ENCODE measurements at regions not wholly inside any gene's neighbourhood (a gene's known extent, or its start where the extent isn't known, plus 50 kb on each side); places are given as distances from the start of the nearest gene placed in this dataset.
"Not testable (repeated sequence)": the region's sequence is repeated elsewhere in the genome, so short reads cannot be mapped to it uniquely, and the experiment has no call there.

- 91% methylated on average over 2 of the region's 2 CpGs for WGBS
These were observed 81.6 kb downstream of the P2RY10 start for GRCh38 chrX:79026742-79027141.

DNA sequence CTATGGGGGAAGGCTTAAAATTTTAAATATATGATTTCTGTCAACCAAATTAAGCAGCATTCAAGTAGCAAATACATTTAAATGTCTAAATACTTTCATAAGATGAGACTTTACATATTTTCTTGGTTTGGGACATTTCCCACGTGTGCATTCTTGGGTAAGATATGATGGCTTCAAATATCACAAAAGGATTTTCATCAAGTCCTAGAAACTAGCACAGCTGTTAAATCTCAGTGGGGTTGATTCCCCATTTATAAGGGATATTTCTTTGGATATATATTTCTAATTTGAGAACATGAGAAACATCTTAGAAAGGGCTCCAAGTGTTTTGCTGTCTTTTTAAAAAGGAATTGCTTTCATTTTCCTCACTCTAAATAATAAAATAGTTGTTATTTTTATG, 90.2 kb downstream of the P2RY10 start:
- H3K36me3 ChIP-seq (ENCODE audit: insufficient read depth): no peaks in the 10 kb centered on the region
- H3K4me3 ChIP-seq (ENCODE audit: low read depth, low read length): no peak overlapping the region
- H3K4me1 ChIP-seq (ENCODE audit: insufficient read depth): no peaks in the 10 kb centered on the region
- no peak for DNase-seq (ENCODE audit: extremely low spot score)
- WGBS: 21% methylated on average over 1 of the region's 1 CpG
- H3K27ac ChIP-seq (ENCODE audit: low read depth): no peak overlapping the region

More at GRCh38 chrX:79026742-79027141, 81.6 kb downstream of the P2RY10 start:
- not testable (repeated sequence) for H3K36me3 ChIP-seq (ENCODE audit: insufficient read depth); H3K27ac ChIP-seq (ENCODE audit: low read depth); DNase-seq (ENCODE audit: extremely low spot score); H3K4me1 ChIP-seq (ENCODE audit: insufficient read depth); H3K4me3 ChIP-seq (ENCODE audit: low read depth, low read length)

- Histone ChIP-seq H3K4me1 (ENCODE audit: insufficient read depth) (no peaks in the 10 kb centered on the region), H3K27ac (ENCODE audit: low read depth) (no peak overlapping the region), H3K36me3 (ENCODE audit: insufficient read depth) (no peaks in the 10 kb centered on the region), H3K4me3 (ENCODE audit: low read depth, low read length) (no peak overlapping the region)
- DNase-seq (ENCODE audit: extremely low spot score): no peak
- whole genome bisulfite sequencing: 32% methylated on average over 4 of the region's 4 CpGs
These were observed 91.1 kb downstream of the P2RY10 start for GRCh38 chrX:79036157-79036880.

DNA sequence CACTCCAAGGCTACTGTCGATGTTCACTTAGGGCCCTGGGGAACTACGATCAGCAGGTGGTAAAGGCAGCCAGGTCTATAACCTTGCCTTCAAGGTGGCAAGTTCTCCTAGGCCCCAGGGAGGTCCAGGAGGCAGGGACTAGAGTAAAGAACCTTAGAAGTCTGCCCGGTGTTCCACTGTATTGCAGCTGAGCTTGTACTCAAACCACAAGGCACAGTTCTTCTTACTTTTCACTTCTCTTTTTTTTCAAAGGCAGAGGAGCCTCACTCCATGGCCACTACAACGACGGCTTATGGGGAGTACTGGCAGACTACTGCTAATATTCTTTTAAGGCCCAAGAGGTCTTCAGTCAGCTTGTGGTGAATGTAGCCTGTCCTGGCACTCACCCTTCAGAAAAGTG, 78.8 kb upstream of the GPR174 start:
- H3K4me1 ChIP-seq (ENCODE audit: insufficient read depth): no peaks in the 10 kb centered on the region
- 84% methylated on average over 5 of the region's 5 CpGs for WGBS
- H3K36me3 ChIP-seq (ENCODE audit: insufficient read depth): no peaks in the 10 kb centered on the region
- H3K4me3 ChIP-seq (ENCODE audit: low read depth, low read length): no peak overlapping the region
- no peak for DNase-seq (ENCODE audit: extremely low spot score)
- H3K27ac ChIP-seq (ENCODE audit: low read depth): no peak overlapping the region

DNA sequence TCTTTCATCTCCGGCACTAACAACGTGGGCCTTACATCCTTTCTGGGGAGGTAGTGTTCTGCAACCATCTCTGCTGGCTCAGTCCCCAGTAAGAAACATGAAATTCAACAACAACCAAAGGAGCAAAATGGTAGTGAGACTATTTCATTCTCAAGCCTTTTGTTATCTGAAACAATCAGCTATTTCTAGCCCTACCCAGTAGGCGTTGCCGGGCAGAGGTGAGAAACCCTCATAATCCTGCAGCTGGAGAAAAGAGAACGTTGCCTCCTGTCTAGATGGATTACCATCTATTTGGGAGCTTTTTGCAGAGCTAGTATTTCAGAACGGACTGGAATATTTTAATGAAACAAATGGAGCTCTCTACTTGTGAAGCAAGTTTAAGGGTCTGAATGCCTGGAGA, 66.4 kb upstream of the GPR174 start:
- no peak overlapping the region for H3K27ac ChIP-seq (ENCODE audit: low read depth)
- no peak for DNase-seq (ENCODE audit: extremely low spot score)
- 81% methylated on average over 6 of the region's 6 CpGs for WGBS
- no peaks in the 10 kb centered on the region for H3K36me3 ChIP-seq (ENCODE audit: insufficient read depth)
- H3K4me1 ChIP-seq (ENCODE audit: insufficient read depth): no peaks in the 10 kb centered on the region
- no peak overlapping the region for H3K4me3 ChIP-seq (ENCODE audit: low read depth, low read length)

DNA sequence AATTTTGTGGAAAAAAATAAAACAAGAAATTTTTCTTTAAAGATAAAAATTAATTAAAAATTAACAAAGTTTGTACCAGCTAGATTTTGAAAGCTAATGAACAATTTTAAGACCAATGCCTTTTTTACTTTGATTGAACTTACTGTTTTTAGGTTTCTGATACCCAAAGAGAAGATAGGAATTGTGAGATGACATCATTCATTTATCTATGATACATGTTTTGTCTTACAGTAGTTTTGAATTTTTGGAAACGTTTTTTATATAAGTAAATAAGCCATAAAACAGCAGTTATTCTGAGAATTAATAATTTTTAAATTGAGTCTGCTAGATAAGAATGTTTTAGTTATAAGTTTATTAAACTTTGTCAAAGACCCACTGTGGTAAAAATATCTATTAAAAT, 65.0 kb upstream of the GPR174 start:
- 21% methylated on average over 1 of the region's 1 CpG for WGBS

GRCh38 chrX:79080141-79080540, 64.3 kb upstream of the GPR174 start:
- WGBS: 53% methylated on average over 2 of the region's 2 CpGs
- Histone ChIP-seq H3K36me3 (ENCODE audit: insufficient read depth) (no peaks in the 10 kb centered on the region), H3K4me1 (ENCODE audit: insufficient read depth) (no peaks in the 10 kb centered on the region), H3K27ac (ENCODE audit: low read depth) (no peak overlapping the region), H3K4me3 (ENCODE audit: low read depth, low read length) (no peak overlapping the region)
- no peak for DNase-seq (ENCODE audit: extremely low spot score)

More for the DNA sequence above, 65.0 kb upstream of the GPR174 start:
- H3K36me3 ChIP-seq (ENCODE audit: insufficient read depth): no peaks in the 10 kb centered on the region
- no peak overlapping the region for H3K4me3 ChIP-seq (ENCODE audit: low read depth, low read length)
- DNase-seq (ENCODE audit: extremely low spot score): no peak
- no peaks in the 10 kb centered on the region for H3K4me1 ChIP-seq (ENCODE audit: insufficient read depth)
- no peak overlapping the region for H3K27ac ChIP-seq (ENCODE audit: low read depth)

DNA sequence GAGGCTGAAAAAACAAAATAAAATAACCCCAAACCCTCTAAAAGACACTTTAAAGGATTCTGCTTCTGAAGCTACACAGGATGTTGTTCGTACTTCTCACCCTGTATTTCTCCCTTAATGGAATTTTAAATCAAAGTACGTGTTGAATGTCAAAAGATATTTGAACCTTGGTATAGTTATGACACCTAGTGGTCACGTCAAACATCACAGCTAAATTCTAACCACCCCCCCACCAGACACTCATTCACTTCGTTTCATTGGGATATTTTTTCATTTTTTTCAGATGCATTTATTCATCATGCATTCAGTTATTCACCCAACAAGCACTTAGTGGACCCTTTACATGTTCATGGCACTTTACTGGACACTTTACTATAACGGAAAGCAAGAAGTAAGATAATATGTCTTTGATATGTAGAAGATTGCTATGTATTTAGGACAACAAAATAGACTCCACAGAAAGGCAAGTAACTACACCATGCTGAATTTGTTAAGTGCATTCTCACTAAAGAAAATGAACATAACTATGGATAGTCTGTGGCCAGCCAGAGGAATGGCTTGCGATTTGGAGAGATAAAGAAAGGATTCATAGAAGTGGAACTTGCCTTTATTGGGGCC, 62.5 kb upstream of the GPR174 start:
- Histone ChIP-seq H3K4me1 (ENCODE audit: insufficient read depth) (no peaks in the 10 kb centered on the region), H3K4me3 (ENCODE audit: low read depth, low read length) (no peak overlapping the region), H3K27ac (ENCODE audit: low read depth) (no peak overlapping the region), H3K36me3 (ENCODE audit: insufficient read depth) (no peaks in the 10 kb centered on the region)
- WGBS: 14% methylated on average over 6 of the region's 6 CpGs
- DNase-seq (ENCODE audit: extremely low spot score): peak; percentile 7

- Histone ChIP-seq H3K27ac (ENCODE audit: low read depth) (no peak overlapping the region), H3K4me1 (ENCODE audit: insufficient read depth) (no peaks in the 10 kb centered on the region), H3K36me3 (ENCODE audit: insufficient read depth) (no peaks in the 10 kb centered on the region), H3K4me3 (ENCODE audit: low read depth, low read length) (no peak overlapping the region)
- DNase-seq (ENCODE audit: extremely low spot score): no peak
- whole genome bisulfite sequencing: 41% methylated on average over 3 of the region's 3 CpGs
These were observed 61.6 kb upstream of the GPR174 start for GRCh38 chrX:79082899-79083298.

- no peaks in the 10 kb centered on the region for H3K4me1 ChIP-seq (ENCODE audit: insufficient read depth)
- DNase-seq (ENCODE audit: extremely low spot score): no peak
- no peak overlapping the region for H3K4me3 ChIP-seq (ENCODE audit: low read depth, low read length)
- no peaks in the 10 kb centered on the region for H3K36me3 ChIP-seq (ENCODE audit: insufficient read depth)
- WGBS: 83% methylated on average over 1 of the region's 1 CpG
- H3K27ac ChIP-seq (ENCODE audit: low read depth): no peak overlapping the region
These were observed 59.6 kb upstream of the GPR174 start for GRCh38 chrX:79084923-79085322.

- Histone ChIP-seq H3K4me3 (ENCODE audit: low read depth, low read length) (no peak overlapping the region), H3K4me1 (ENCODE audit: insufficient read depth) (no peaks in the 10 kb centered on the region), H3K36me3 (ENCODE audit: insufficient read depth) (no peaks in the 10 kb centered on the region), H3K27ac (ENCODE audit: low read depth) (no peak overlapping the region)
- DNase-seq (ENCODE audit: extremely low spot score): no peak
These were observed 54.4 kb upstream of the GPR174 start for GRCh38 chrX:79089896-79090584.

DNA sequence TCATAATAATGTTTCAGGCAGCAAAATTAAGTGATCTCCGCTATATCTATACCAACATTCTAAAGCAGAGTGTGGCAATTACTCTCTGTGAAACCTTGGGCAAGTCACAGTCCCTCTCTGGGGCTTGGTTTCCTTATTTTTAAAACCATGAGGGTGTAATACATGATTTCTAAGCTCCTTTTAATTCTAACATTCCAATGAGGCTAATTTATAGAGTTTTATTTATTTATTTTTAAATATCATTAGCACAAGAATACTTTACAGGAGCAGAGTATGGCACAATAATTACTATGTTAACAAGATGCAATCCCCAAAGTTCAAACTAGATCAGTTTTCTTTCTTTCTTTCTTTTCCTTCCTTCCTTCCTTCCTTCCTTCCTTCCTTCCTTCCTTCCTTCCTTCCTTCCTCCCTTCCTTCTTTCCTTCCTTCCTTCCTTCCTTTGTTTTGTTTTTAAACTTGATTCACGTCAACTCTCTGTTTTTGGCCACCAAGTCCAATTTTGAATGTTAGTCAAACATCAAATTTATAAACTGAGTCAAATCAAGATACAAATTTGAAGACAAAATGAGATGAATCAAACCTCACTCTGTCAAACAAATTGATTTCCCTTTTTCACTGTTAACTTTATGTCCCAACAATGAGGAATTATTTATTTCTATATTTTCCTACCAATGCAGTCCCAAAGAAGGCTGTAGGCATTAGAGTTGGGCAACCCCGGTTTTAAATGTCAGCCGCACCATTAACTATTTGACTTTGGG, 50.2 kb upstream of the GPR174 start:
- Histone ChIP-seq H3K36me3 (ENCODE audit: insufficient read depth) (no peaks in the 10 kb centered on the region), H3K27ac (ENCODE audit: low read depth) (no peak overlapping the region), H3K4me3 (ENCODE audit: low read depth, low read length) (no peak overlapping the region), H3K4me1 (ENCODE audit: insufficient read depth) (no peaks in the 10 kb centered on the region)
- WGBS: 95% methylated on average over 4 of the region's 4 CpGs
- DNase-seq (ENCODE audit: extremely low spot score): no peak
